ENCODE measurements at regions not wholly inside any gene's neighbourhood (a gene's known extent, or its start where the extent isn't known, plus 50 kb on each side); places are given as distances from the start of the nearest gene placed in this dataset.

GRCh38 chr2:203600286-203600685, 65.2 kb upstream of the RAPH1 start:
- Histone ChIP-seq H3K9me3 (ENCODE audit: low read depth, low read length) (no peaks in the 10 kb centered on the region), H3K4me3 (no peak overlapping the region), H3K27ac (no peak overlapping the region), H3K9ac (ENCODE audit: insufficient read length) (no peak overlapping the region), H3K36me3 (ENCODE audit: insufficient read depth, low read length) (no peaks in the 10 kb centered on the region)
- no peak for TF ChIP-seq FOXP2 (optimal IDR thresholded peaks at IDR 0.05; ENCODE audit: control extremely low read depth, extremely low read length, insufficient read depth)
- no peak for TF ChIP-seq EZH2 (IDR thresholded peaks at IDR 0.05)
- no peak for TF ChIP-seq POLR2AphosphoS5 (IDR thresholded peaks at IDR 0.05; ENCODE audit: borderline replicate concordance, low read depth, low read length)
- no peak for DNase-seq (ENCODE audit: low read depth, low spot score)

- no peak for TF ChIP-seq EZH2 (IDR thresholded peaks at IDR 0.05)
- no peak for TF ChIP-seq FOXP2 (optimal IDR thresholded peaks at IDR 0.05; ENCODE audit: control extremely low read depth, extremely low read length, insufficient read depth)
- TF ChIP-seq POLR2AphosphoS5 (IDR thresholded peaks at IDR 0.05; ENCODE audit: borderline replicate concordance, low read depth, low read length): no peak
- H3K27ac ChIP-seq: no peak overlapping the region
- no peak overlapping the region for H3K9ac ChIP-seq (ENCODE audit: insufficient read length)
- DNase-seq (ENCODE audit: low read depth, low spot score): no peak
- H3K9me3 ChIP-seq (ENCODE audit: low read depth, low read length): no peaks in the 10 kb centered on the region
- H3K4me3 ChIP-seq: no peak overlapping the region
- H3K36me3 ChIP-seq (ENCODE audit: insufficient read depth, low read length): no peaks in the 10 kb centered on the region
Measured at GRCh38 chr2:203603456-203604389, 68.6 kb upstream of the RAPH1 start.

- Histone ChIP-seq H3K4me3 (no peak overlapping the region), H3K36me3 (ENCODE audit: insufficient read depth, low read length) (no peaks in the 10 kb centered on the region), H3K27ac (no peak overlapping the region), H3K9ac (ENCODE audit: insufficient read length) (no peak overlapping the region), H3K9me3 (ENCODE audit: low read depth, low read length) (no peaks in the 10 kb centered on the region)
- TF ChIP-seq POLR2AphosphoS5 (IDR thresholded peaks at IDR 0.05; ENCODE audit: borderline replicate concordance, low read depth, low read length) (no peak), FOXP2 (optimal IDR thresholded peaks at IDR 0.05; ENCODE audit: control extremely low read depth, extremely low read length, insufficient read depth) (no peak), EZH2 (IDR thresholded peaks at IDR 0.05) (no peak)
- DNase-seq (ENCODE audit: low read depth, low spot score): no peak
Measured at GRCh38 chr2:203605302-203605701, 70.2 kb upstream of the RAPH1 start.

GRCh38 chr2:203606051-203606450, 71.0 kb upstream of the RAPH1 start:
- DNase-seq (ENCODE audit: low read depth, low spot score): no peak
- Histone ChIP-seq H3K36me3 (ENCODE audit: insufficient read depth, low read length) (no peaks in the 10 kb centered on the region), H3K27ac (no peak overlapping the region), H3K4me3 (no peak overlapping the region), H3K9me3 (ENCODE audit: low read depth, low read length) (no peaks in the 10 kb centered on the region), H3K9ac (ENCODE audit: insufficient read length) (no peak overlapping the region)
- TF ChIP-seq POLR2AphosphoS5 (IDR thresholded peaks at IDR 0.05; ENCODE audit: borderline replicate concordance, low read depth, low read length): no peak

GRCh38 chr2:203610558-203610957, 75.5 kb upstream of the RAPH1 start:
- H3K9me3 ChIP-seq (ENCODE audit: low read depth, low read length): no peaks in the 10 kb centered on the region
- no peak overlapping the region for H3K27ac ChIP-seq
- TF ChIP-seq POLR2AphosphoS5 (IDR thresholded peaks at IDR 0.05; ENCODE audit: borderline replicate concordance, low read depth, low read length) (no peak), FOXP2 (optimal IDR thresholded peaks at IDR 0.05; ENCODE audit: control extremely low read depth, extremely low read length, insufficient read depth) (no peak), EZH2 (IDR thresholded peaks at IDR 0.05) (no peak)
- no peak overlapping the region for H3K9ac ChIP-seq (ENCODE audit: insufficient read length)
- H3K36me3 ChIP-seq (ENCODE audit: insufficient read depth, low read length): no peaks in the 10 kb centered on the region
- H3K4me3 ChIP-seq: no peak overlapping the region
- no peak for DNase-seq (ENCODE audit: low read depth, low spot score)

- no peak overlapping the region for H3K9ac ChIP-seq (ENCODE audit: insufficient read length)
- no peak overlapping the region for H3K4me3 ChIP-seq
- no peak for DNase-seq (ENCODE audit: low read depth, low spot score)
- H3K36me3 ChIP-seq (ENCODE audit: insufficient read depth, low read length): no peaks in the 10 kb centered on the region
- TF ChIP-seq EZH2 (IDR thresholded peaks at IDR 0.05) (no peak), POLR2AphosphoS5 (IDR thresholded peaks at IDR 0.05; ENCODE audit: borderline replicate concordance, low read depth, low read length) (no peak), FOXP2 (optimal IDR thresholded peaks at IDR 0.05; ENCODE audit: control extremely low read depth, extremely low read length, insufficient read depth) (no peak)
- no peak overlapping the region for H3K27ac ChIP-seq
- no peaks in the 10 kb centered on the region for H3K9me3 ChIP-seq (ENCODE audit: low read depth, low read length)
Measured at GRCh38 chr2:203612246-203612645, 77.1 kb upstream of the RAPH1 start.

- H3K4me3 ChIP-seq: no peak overlapping the region
- no peaks in the 10 kb centered on the region for H3K36me3 ChIP-seq (ENCODE audit: insufficient read depth, low read length)
- DNase-seq (ENCODE audit: low read depth, low spot score): no peak
- no peak for TF ChIP-seq POLR2AphosphoS5 (IDR thresholded peaks at IDR 0.05; ENCODE audit: borderline replicate concordance, low read depth, low read length)
- no peak for TF ChIP-seq EZH2 (IDR thresholded peaks at IDR 0.05)
- no peak for TF ChIP-seq FOXP2 (optimal IDR thresholded peaks at IDR 0.05; ENCODE audit: control extremely low read depth, extremely low read length, insufficient read depth)
- no peaks in the 10 kb centered on the region for H3K9me3 ChIP-seq (ENCODE audit: low read depth, low read length)
- no peak overlapping the region for H3K27ac ChIP-seq
- no peak overlapping the region for H3K9ac ChIP-seq (ENCODE audit: insufficient read length)
Measured at GRCh38 chr2:203619267-203619878, 84.3 kb upstream of the RAPH1 start.

GRCh38 chr2:203621981-203622515, 84.4 kb upstream of the CD28 start:
- Histone ChIP-seq H3K36me3 (ENCODE audit: insufficient read depth, low read length) (no peaks in the 10 kb centered on the region), H3K9ac (ENCODE audit: insufficient read length) (no peak overlapping the region), H3K4me3 (no peak overlapping the region), H3K27ac (no peak overlapping the region), H3K9me3 (ENCODE audit: low read depth, low read length) (no peaks in the 10 kb centered on the region)
- no peak for DNase-seq (ENCODE audit: low read depth, low spot score)
- TF ChIP-seq FOXP2 (optimal IDR thresholded peaks at IDR 0.05; ENCODE audit: control extremely low read depth, extremely low read length, insufficient read depth) (no peak), POLR2AphosphoS5 (IDR thresholded peaks at IDR 0.05; ENCODE audit: borderline replicate concordance, low read depth, low read length) (no peak), EZH2 (IDR thresholded peaks at IDR 0.05) (no peak)
